ENCODE measurements at regions not wholly inside any gene's neighbourhood (a gene's known extent, or its start where the extent isn't known, plus 50 kb on each side); places are given as distances from the start of the nearest gene placed in this dataset.

DNA sequence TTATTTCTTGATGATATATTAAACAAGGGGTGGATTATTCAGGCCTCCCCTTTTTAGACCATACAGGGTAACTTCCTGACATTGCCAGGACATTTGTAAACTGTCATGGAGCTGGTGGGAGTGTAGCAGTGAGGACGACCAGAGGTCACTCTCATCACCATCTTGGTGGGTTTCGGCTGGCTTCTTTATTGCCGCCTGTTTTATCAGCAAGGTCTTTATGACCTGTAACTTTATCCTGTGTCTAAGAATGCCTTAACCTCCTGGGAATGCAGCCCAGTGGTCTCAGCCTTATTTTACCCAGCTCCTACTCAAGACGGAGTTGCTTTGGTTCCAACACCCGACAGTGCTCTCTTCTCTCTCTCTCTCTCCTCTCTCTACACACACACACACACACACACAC lies 221.9 kb downstream of the C16orf95 start:
- TF ChIP-seq, protein P1, sequence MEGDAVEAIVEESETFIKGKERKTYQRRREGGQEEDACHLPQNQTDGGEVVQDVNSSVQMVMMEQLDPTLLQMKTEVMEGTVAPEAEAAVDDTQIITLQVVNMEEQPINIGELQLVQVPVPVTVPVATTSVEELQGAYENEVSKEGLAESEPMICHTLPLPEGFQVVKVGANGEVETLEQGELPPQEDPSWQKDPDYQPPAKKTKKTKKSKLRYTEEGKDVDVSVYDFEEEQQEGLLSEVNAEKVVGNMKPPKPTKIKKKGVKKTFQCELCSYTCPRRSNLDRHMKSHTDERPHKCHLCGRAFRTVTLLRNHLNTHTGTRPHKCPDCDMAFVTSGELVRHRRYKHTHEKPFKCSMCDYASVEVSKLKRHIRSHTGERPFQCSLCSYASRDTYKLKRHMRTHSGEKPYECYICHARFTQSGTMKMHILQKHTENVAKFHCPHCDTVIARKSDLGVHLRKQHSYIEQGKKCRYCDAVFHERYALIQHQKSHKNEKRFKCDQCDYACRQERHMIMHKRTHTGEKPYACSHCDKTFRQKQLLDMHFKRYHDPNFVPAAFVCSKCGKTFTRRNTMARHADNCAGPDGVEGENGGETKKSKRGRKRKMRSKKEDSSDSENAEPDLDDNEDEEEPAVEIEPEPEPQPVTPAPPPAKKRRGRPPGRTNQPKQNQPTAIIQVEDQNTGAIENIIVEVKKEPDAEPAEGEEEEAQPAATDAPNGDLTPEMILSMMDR (IDR thresholded peaks at IDR 0.05; ENCODE audit: borderline replicate concordance, extremely low read depth, low read length, poor library complexity, severe bottlenecking): no peak
- no peak for TF ChIP-seq EZH2 (IDR thresholded peaks at IDR 0.05; ENCODE audit: borderline replicate concordance, low read depth, low read length, severe bottlenecking)
